Trophoblast cell (in vitro differentiated cells and primary cell): ENCODE measurements at regions not wholly inside any gene's neighbourhood (a gene's known extent, or its start where the extent isn't known, plus 50 kb on each side); places are given as distances from the start of the nearest gene placed in this dataset.

ENCODE experiments used
- DNase-seq, 2 donors: peaks; one replicate each; pipeline ENCODE4 v3.0.0-alpha.2; 2016
- H2AFZ ChIP-seq: 2 replicates; pipeline ENCODE4 v1.6.1; 2013; ENCODE audit warnings: low read length, moderate library complexity, mild to moderate bottlenecking; ENCODE audit not compliant: insufficient read depth, poor library complexity
- H2AK5ac ChIP-seq: 2 replicates; pipeline ENCODE4 v1.6.1; 2013; ENCODE audit warnings: mild to moderate bottlenecking, low read length
- H2BK120ac ChIP-seq: 2 replicates; pipeline ENCODE4 v1.6.1; 2013; ENCODE audit warnings: low read length, mild to moderate bottlenecking, moderate library complexity; ENCODE audit not compliant: insufficient read depth, poor library complexity
- H2BK12ac ChIP-seq: 2 replicates; pipeline ENCODE4 v1.6.1; 2013; ENCODE audit warnings: mild to moderate bottlenecking, low read length, moderate library complexity
- H2BK5ac ChIP-seq: 2 replicates; pipeline ENCODE4 v1.6.1; 2013; ENCODE audit warnings: low read length, low read depth, moderate library complexity, mild to moderate bottlenecking; ENCODE audit not compliant: poor library complexity
- H3K14ac ChIP-seq: 2 replicates; pipeline ENCODE4 v1.6.1; 2013; ENCODE audit warnings: mild to moderate bottlenecking, low read length
- H3K18ac ChIP-seq: 2 replicates; pipeline ENCODE4 v1.6.1; 2013; ENCODE audit warnings: mild to moderate bottlenecking, low read length
- H3K23ac ChIP-seq: 2 replicates; pipeline ENCODE4 v1.6.1; 2013; ENCODE audit warnings: low read length
- H3K27ac ChIP-seq: 2 replicates; pipeline ENCODE4 v1.5.1; 2013; ENCODE audit warnings: low read depth, mild to moderate bottlenecking, inconsistent platforms, low read length, moderate library complexity
- H3K27me3 ChIP-seq: 2 replicates; pipeline ENCODE4 v1.6.1; 2013; ENCODE audit warnings: inconsistent platforms, mild to moderate bottlenecking, low read length, moderate library complexity; ENCODE audit not compliant: insufficient read depth
- H3K36me3 ChIP-seq, 2 experiments: 1 replicate in 1 of 2; 2 replicates in 1 of 2; pipeline ENCODE4 v1.6.1; 2013; ENCODE audit warnings: low read length in 2 of 2, mild to moderate bottlenecking in 2 of 2, moderate library complexity in 1 of 2; ENCODE audit not compliant: insufficient read depth in 2 of 2, control insufficient read depth in 1 of 2
- H3K4ac ChIP-seq: 2 replicates; pipeline ENCODE4 v1.6.1; 2013; ENCODE audit warnings: low read depth, mild to moderate bottlenecking, low read length, moderate library complexity
- H3K4me1 ChIP-seq, 2 experiments: 1 replicate in 1 of 2; 2 replicates in 1 of 2; pipeline ENCODE4 v1.6.1; 2013; ENCODE audit warnings: low read length in 2 of 2, mild to moderate bottlenecking in 2 of 2, moderate library complexity in 1 of 2; ENCODE audit not compliant: insufficient read depth in 2 of 2, control insufficient read depth in 1 of 2
- H3K4me2 ChIP-seq: 2 replicates; pipeline ENCODE4 v1.6.1; 2013; ENCODE audit warnings: inconsistent platforms, mild to moderate bottlenecking, low read length, moderate library complexity
- H3K4me3 ChIP-seq: 2 replicates; pipeline ENCODE4 v1.5.1; 2013; ENCODE audit warnings: mild to moderate bottlenecking, low read depth, low read length, inconsistent platforms
- H3K79me1 ChIP-seq: one replicate; pipeline ENCODE4 v1.6.1; 2013; ENCODE audit warnings: low read length
- H3K79me2 ChIP-seq: 2 replicates; pipeline ENCODE4 v1.6.1; 2013; ENCODE audit warnings: low read length, mild to moderate bottlenecking; ENCODE audit not compliant: control insufficient read depth, insufficient read depth, poor library complexity
- H3K9ac ChIP-seq: 2 replicates; pipeline ENCODE4 v1.6.1; 2013; ENCODE audit warnings: mild to moderate bottlenecking, low read length
- H3K9me3 ChIP-seq: 2 replicates; pipeline ENCODE4 v1.6.1; 2013; ENCODE audit warnings: low read depth, mild to moderate bottlenecking, control low read depth, inconsistent platforms, low read length; ENCODE audit not compliant: insufficient read depth
- H4K12ac ChIP-seq: 2 replicates; pipeline ENCODE4 v1.6.1; 2013; ENCODE audit warnings: low read depth, mild to moderate bottlenecking, low read length, moderate library complexity
- H4K8ac ChIP-seq: 2 replicates; pipeline ENCODE4 v1.6.1; 2013; ENCODE audit warnings: low read depth, mild to moderate bottlenecking, low read length, moderate library complexity
- H4K91ac ChIP-seq: one replicate; pipeline ENCODE4 v1.6.1; 2013; ENCODE audit warnings: low read depth, mild to moderate bottlenecking, low read length, moderate library complexity
- WGBS: extraction: QIAGEN DNeasy Blood & Tissue Kit; methylation state at CpG from one replicate; pipeline ENCODE4 v1.1.7; 2013; ENCODE audit warnings: missing lambda C conversion rate; ENCODE audit not compliant: insufficient read length, insufficient coverage; ENCODE audit errors: extremely low coverage; 5-methylcytosine and 5-hydroxymethylcytosine counted together

DNA sequence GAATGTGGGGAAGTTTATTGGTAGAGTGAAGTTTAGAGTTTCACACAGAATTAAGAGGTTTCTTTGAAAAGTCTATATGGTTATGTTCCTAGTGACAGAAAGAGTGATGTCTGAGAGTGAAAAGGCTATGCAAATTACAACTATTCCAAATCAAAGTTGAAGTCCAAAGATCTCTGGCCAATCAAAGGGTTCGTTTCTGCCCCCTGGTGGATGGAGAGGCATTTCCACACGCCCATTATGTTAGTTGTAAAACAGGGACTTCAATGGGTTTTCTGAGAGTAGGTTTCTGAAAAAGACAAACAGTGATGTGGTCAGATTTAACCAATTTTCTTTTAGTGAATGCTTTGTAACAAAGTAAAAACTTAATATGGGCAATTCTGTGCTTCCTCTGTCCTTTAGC, 441.5 kb upstream of the POU3F3 start:
- Histone ChIP-seq H3K18ac (no peak overlapping the region), H3K9me3 (no peaks in the 10 kb centered on the region), H3K79me2 (no peaks in the 10 kb centered on the region), H3K14ac (no peak overlapping the region), H3K23ac (no peak overlapping the region), H2BK5ac (no peak overlapping the region), H2BK120ac (no peak overlapping the region), H2AFZ (no peak overlapping the region), H3K27ac (no peak overlapping the region), H3K9ac (no peak overlapping the region), H3K4me2 (no peak overlapping the region), H3K4me1 (no peaks in the 10 kb centered on the region), H4K8ac (no peak overlapping the region), H4K91ac (no peak overlapping the region), H3K79me1 (no peaks in the 10 kb centered on the region), H3K4ac (no peak overlapping the region), H3K27me3 (no peaks in the 10 kb centered on the region), H3K36me3 (no peaks in the 10 kb centered on the region), H2BK12ac (no peak overlapping the region), H2AK5ac (no peak overlapping the region), H3K4me3 (no peak overlapping the region), H4K12ac (no peak overlapping the region)
- no CpG with 5 or more reads among the region's 2 CpGs for WGBS
- DNase-seq: peak in 1 of 2 donors; percentile 49

DNA sequence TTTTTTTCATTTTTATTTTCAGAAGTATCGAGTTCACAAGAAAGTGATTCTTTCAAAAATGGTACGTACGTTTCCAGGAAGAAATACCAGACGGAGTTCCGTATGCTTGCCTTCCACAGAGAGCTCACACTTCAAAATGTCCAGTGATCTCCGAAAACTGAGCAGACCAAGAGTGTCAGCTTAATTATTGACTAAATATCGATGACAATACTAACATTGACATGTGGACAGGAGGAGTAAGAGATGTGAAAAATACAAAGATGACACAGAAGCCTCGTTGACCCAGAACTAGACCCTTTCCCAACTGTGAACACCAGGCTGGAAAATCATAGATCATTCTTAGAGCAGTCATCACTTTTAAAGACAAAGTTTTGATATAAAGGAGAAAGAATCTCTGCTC, 440.0 kb upstream of the POU3F3 start:
- Histone ChIP-seq H3K79me2 (peaks cover 3% of the 10 kb centered on the region), H3K27ac (no peak overlapping the region), H3K4me3 (no peak overlapping the region), H2BK5ac (no peak overlapping the region), H4K8ac (no peak overlapping the region), H3K79me1 (no peaks in the 10 kb centered on the region), H3K9ac (no peak overlapping the region), H2BK12ac (no peak overlapping the region), H3K9me3 (no peaks in the 10 kb centered on the region), H3K27me3 (no peaks in the 10 kb centered on the region), H3K4ac (no peak overlapping the region), H2AFZ (no peak overlapping the region), H2BK120ac (no peak overlapping the region), H3K23ac (no peak overlapping the region), H4K12ac (no peak overlapping the region), H3K36me3 (no peaks in the 10 kb centered on the region), H2AK5ac (no peak overlapping the region), H4K91ac (no peak overlapping the region), H3K14ac (no peak overlapping the region), H3K4me2 (no peak overlapping the region), H3K4me1 (no peaks in the 10 kb centered on the region), H3K18ac (no peak overlapping the region)
- no peak for DNase-seq
- no CpG with 5 or more reads among the region's 8 CpGs for WGBS

DNA sequence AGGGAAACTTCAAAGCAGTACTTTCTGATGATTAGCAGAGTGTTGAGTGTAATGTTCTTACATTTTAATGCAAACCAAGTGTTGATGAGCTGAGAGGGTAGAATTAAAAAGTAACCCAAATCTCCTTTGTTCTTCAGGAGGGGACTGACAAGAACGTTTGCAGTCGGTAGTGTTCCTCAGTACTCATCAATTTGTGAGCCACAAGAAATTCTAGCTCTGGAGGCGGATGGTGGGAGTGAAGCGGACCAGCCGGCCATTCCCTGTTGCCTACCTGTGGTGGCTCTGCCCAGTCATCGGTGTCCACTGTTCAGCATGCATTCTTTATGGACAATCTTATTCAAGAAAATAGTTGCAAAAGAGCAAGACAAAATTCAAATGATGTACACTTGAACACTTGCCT, 438.6 kb upstream of the POU3F3 start:
- Histone ChIP-seq H2BK120ac (no peak overlapping the region), H4K8ac (no peak overlapping the region), H2AK5ac (no peak overlapping the region), H3K27ac (no peak overlapping the region), H3K14ac (no peak overlapping the region), H3K18ac (no peak overlapping the region), H2BK12ac (no peak overlapping the region), H3K4ac (no peak overlapping the region), H3K27me3 (no peaks in the 10 kb centered on the region), H4K91ac (no peak overlapping the region), H3K4me2 (no peak overlapping the region), H4K12ac (no peak overlapping the region), H2BK5ac (no peak overlapping the region), H2AFZ (no peak overlapping the region), H3K9me3 (no peaks in the 10 kb centered on the region), H3K79me1 (no peaks in the 10 kb centered on the region), H3K4me3 (no peak overlapping the region), H3K23ac (no peak overlapping the region), H3K36me3 (no peaks in the 10 kb centered on the region), H3K9ac (no peak overlapping the region), H3K4me1 (no peaks in the 10 kb centered on the region), H3K79me2 (peaks cover 3% of the 10 kb centered on the region)
- no CpG with 5 or more reads among the region's 6 CpGs for WGBS
- DNase-seq: no peak

DNA sequence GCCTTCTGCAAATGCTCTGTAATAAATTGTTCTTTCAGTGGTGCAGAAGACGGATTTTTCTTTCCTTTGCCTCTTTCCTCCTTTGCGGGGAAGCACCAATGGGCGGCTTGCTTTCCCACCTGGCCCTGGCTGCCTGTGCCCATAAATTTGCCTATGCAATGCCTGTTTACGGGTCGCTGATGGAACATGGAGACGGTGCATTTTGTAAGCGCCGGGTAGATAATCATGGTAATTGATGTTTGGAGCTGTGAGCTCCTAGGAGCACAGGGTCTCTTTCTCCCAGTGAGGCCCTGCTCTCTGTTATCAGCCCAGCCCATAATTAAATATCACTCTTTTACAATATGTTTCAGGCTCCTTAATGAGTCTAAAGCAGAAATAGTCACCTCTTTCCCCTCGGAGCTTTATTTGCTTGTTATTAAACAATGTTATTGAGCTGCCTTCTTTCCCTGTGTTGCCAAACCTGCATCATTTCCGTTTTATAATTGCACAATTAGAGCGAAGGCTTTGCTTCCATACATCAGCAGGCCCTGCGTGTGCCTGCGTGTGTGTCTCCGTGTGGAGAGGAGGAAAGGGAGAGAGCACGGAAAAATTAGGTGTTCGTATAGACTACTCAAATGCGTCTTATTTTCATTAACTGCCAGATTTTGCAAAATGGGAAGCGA, 437.4 kb upstream of the POU3F3 start:
- no peak overlapping the region for H3K4me2 ChIP-seq
- no peak overlapping the region for H4K12ac ChIP-seq

More for the DNA sequence above, 437.4 kb upstream of the POU3F3 start:
- Histone ChIP-seq H3K79me2 (peaks cover 3% of the 10 kb centered on the region), H2BK5ac (no peak overlapping the region), H3K36me3 (no peaks in the 10 kb centered on the region), H3K18ac (no peak overlapping the region), H3K79me1 (no peaks in the 10 kb centered on the region), H3K4me1 (no peaks in the 10 kb centered on the region), H3K27me3 (no peaks in the 10 kb centered on the region), H3K27ac (no peak overlapping the region), H2AFZ (no peak overlapping the region), H2AK5ac (no peak overlapping the region), H4K91ac (no peak overlapping the region), H3K23ac (no peak overlapping the region), H3K14ac (no peak overlapping the region), H4K8ac (no peak overlapping the region), H3K4ac (no peak overlapping the region), H2BK12ac (no peak overlapping the region), H2BK120ac (no peak overlapping the region), H3K4me3 (no peak overlapping the region), H3K9me3 (no peaks in the 10 kb centered on the region), H3K9ac (no peak overlapping the region)
- DNase-seq: no peak
- WGBS: no CpG with 5 or more reads among the region's 18 CpGs
